Brain microvascular endothelial cell (primary cell): ENCODE measurements at regions not wholly inside any gene's neighbourhood (a gene's known extent, or its start where the extent isn't known, plus 50 kb on each side); places are given as distances from the start of the nearest gene placed in this dataset.

Experiments
- DNase-seq: peaks from one replicate; pipeline ENCODE4 v3.0.0-alpha.2; 2020
- H3K27ac ChIP-seq: fragments of 250-450 bp; sonication (Bioruptor Pico); 2 replicates; pipeline ENCODE4 v1.5.1; 2020; ENCODE audit warnings: mild to moderate bottlenecking, moderate library complexity
- H3K27me3 ChIP-seq: fragments of 250-450 bp; sonication (Bioruptor Pico); replicated peaks from 2 replicates; pipeline ENCODE4 v1.5.1; 2020; ENCODE audit warnings: mild to moderate bottlenecking
- H3K36me3 ChIP-seq: fragments of 250-450 bp; sonication (Bioruptor Pico); replicated peaks from 2 replicates; pipeline ENCODE4 v1.5.1; 2020; ENCODE audit warnings: mild to moderate bottlenecking
- H3K4me3 ChIP-seq: 2 replicates; pipeline ENCODE4 v1.5.1; 2011; ENCODE audit warnings: low read depth, mild to moderate bottlenecking, control low read depth, low read length, moderate library complexity
- in situ Hi-C: cut with HindIII; loops from 2 replicates; pipeline ENCODE4 v1.10.0; 2017; ENCODE audit warnings: low sequenced_read_pairs, low pct_ligation_motif_present
- TF ChIP-seq, protein P1 (sequence below): IDR thresholded peaks from 2 replicates; pipeline ENCODE4 v1.5.1; 2011; ENCODE audit warnings: low read depth, mild to moderate bottlenecking, moderate library complexity, low read length, control low read depth, inconsistent platforms; ENCODE audit errors: missing control alignments

DNA sequence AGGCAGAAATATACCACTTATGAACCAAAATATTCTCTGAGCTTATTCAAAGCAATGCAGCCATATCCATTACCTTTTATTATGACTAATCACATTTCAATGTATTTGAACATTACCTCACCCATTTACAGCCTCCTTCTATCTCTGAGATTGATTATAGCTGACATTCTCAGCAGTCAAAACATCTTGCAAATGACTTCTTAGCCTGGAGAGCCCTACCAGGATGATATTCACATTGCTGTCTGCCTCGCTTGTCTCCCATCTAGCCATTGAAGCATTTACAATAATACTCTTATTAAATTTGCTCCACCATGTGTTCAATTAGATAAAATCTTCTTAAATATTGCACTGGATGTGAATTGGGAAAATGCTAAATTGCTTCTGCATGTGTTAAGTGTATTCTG lies 1879.9 kb upstream of the ACO1 start:
- in situ Hi-C loops: no loop called here
- Histone ChIP-seq H3K27me3 (no peaks in the 10 kb centered on the region), H3K36me3 (no peaks in the 10 kb centered on the region), H3K27ac (no peak overlapping the region), H3K4me3 (no peak overlapping the region)
- no peak for DNase-seq
- TF ChIP-seq, protein P1, sequence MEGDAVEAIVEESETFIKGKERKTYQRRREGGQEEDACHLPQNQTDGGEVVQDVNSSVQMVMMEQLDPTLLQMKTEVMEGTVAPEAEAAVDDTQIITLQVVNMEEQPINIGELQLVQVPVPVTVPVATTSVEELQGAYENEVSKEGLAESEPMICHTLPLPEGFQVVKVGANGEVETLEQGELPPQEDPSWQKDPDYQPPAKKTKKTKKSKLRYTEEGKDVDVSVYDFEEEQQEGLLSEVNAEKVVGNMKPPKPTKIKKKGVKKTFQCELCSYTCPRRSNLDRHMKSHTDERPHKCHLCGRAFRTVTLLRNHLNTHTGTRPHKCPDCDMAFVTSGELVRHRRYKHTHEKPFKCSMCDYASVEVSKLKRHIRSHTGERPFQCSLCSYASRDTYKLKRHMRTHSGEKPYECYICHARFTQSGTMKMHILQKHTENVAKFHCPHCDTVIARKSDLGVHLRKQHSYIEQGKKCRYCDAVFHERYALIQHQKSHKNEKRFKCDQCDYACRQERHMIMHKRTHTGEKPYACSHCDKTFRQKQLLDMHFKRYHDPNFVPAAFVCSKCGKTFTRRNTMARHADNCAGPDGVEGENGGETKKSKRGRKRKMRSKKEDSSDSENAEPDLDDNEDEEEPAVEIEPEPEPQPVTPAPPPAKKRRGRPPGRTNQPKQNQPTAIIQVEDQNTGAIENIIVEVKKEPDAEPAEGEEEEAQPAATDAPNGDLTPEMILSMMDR: no peak

DNA sequence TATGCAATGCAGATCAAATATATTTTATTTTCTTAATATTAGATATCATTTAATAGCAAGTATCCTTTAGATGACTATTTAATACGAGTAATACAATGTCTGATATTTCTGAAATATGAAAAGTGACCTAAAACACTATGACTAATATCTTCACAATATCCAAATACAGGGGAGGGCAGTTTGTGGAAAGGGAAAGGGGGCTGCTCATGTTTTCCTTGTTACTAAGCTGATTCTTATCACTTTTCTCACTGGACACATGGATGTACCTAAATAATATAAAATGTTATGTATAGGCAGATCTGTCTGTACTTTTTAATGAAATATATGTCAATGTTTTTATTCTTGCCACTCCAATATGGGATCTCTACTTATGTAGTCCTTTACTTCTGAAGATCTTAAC lies 1879.1 kb upstream of the ACO1 start:
- Histone ChIP-seq H3K4me3 (no peak overlapping the region), H3K27ac (no peak overlapping the region), H3K36me3 (no peaks in the 10 kb centered on the region), H3K27me3 (no peaks in the 10 kb centered on the region)
- no peak for DNase-seq
- TF ChIP-seq, protein P1: no peak
- in situ Hi-C loops: no loop called here

DNA sequence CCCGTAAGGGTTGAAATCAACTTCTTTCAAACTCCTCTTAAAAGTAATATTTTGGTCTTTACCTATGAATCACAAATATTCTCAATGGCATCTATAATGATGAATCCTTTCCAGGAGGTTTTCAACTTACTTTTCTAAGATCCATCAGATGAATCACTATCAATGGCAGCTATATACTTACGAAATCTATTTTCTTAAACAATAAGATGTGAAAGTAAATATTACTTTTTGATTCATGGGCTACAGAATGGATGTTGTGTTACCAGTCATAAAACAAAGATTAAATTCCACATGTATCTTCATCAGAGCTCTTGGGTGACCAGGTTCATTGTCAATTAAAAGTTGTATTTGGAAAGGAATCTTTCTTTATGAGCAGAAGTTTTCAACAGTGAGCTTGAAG lies 1877.7 kb upstream of the ACO1 start:
- DNase-seq: no peak
- TF ChIP-seq, protein P1: no peak
- no peaks in the 10 kb centered on the region for H3K27me3 ChIP-seq
- in situ Hi-C loops: no loop called here
- H3K27ac ChIP-seq: no peak overlapping the region
- no peaks in the 10 kb centered on the region for H3K36me3 ChIP-seq
- no peak overlapping the region for H3K4me3 ChIP-seq

DNA sequence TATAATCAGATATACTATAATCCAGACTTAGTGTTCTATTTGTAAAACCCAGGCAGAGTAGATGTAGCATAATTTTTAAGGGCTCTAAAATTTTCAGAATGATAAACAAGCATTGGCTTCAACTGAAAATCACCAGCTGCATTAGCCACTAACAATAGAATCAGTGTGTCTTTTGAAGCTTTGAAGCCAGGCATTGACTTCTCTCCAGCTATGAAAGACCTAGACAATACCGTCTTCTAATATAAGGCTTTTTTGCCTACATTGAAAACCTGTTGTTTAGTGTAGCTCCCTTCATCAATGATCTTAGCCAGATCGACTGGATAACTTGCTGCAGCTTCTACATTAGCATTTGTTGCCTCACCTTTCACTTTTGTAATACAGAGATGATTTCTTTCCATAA lies 1877.3 kb upstream of the ACO1 start:
- H3K27me3 ChIP-seq: no peaks in the 10 kb centered on the region
- no peak overlapping the region for H3K4me3 ChIP-seq
- in situ Hi-C loops: no loop called here
- H3K36me3 ChIP-seq: no peaks in the 10 kb centered on the region
- TF ChIP-seq, protein P1: no peak
- H3K27ac ChIP-seq: no peak overlapping the region
- DNase-seq: no peak

DNA sequence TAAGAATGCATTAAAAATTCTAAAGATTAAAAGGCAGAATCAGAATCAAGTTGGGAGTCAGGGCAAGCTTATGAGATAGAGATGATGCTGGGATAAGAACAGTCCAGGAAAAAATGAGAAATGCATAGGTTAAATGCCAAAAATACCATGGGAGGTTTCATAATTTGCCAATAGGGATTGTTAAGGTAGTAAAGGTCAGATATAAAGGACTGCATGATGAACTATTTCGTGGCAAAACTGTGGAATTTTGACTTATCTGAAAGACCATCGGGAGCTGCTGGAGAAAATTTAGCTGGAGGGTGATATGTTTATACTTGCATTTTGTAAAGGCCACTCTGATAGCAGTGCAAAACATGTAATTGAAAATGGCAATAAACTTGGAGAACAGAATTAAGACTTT lies 1872.8 kb upstream of the ACO1 start:
- no peak overlapping the region for H3K27ac ChIP-seq
- no peak overlapping the region for H3K4me3 ChIP-seq
- no peaks in the 10 kb centered on the region for H3K36me3 ChIP-seq
- no peak for DNase-seq
- in situ Hi-C loops: no loop called here
- TF ChIP-seq, protein P1: no peak
- no peaks in the 10 kb centered on the region for H3K27me3 ChIP-seq

DNA sequence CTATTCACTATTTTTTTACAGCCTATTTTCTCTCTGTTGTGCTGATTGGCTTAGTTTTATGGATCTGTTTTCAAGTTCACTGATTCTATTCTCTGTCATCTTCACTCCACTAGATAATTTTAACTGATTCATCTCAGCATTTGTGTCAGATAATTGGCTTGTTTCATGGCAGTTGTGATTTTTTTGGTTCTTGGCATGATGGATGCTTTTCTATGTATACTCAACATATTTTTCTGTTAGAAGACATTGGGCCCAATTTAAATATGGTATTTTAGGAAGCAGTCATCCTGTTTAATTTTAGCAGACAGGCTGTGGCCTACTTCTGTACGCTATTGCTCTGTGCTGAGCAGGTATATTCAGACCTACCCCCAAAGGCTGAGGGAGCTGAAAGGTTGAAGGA lies 1865.3 kb upstream of the ACO1 start:
- no peaks in the 10 kb centered on the region for H3K36me3 ChIP-seq
- TF ChIP-seq, protein P1: no peak
- H3K4me3 ChIP-seq: no peak overlapping the region
- in situ Hi-C loops: no loop called here
- H3K27me3 ChIP-seq: no peaks in the 10 kb centered on the region
- no peak for DNase-seq
- no peak overlapping the region for H3K27ac ChIP-seq
